BJ (cell line): ENCODE measurements at regions not wholly inside any gene's neighbourhood (a gene's known extent, or its start where the extent isn't known, plus 50 kb on each side); places are given as distances from the start of the nearest gene placed in this dataset. TPM values are rescaled to one million over a fixed set of nuclear protein-coding genes. Genes with fewer than 3 reads are reported as not detected.

ENCODE experiments used
- CTCF ChIA-PET: fragments of 350-600 bp; formaldehyde crosslinking; extraction: SDS; loops from one replicate; lab custom pipeline; 2021; ENCODE audit warnings: antibody characterized with exemption, inconsistent platforms; lab: Yijun Ruan, JAX
- POLR2A ChIA-PET: fragments of 300-600 bp; sonication (Branson Sonifier 250); formaldehyde crosslinking; extraction: SDS; loops from one replicate; lab custom pipeline; 2021; ENCODE audit warnings: antibody characterized with exemption; lab: Charles Lee
- DNase-seq: peaks from one replicate; pipeline ENCODE4 v3.0.0-alpha.2; 2011; ENCODE audit warnings: low read depth
- H3K27me3 ChIP-seq: 2 replicates; pipeline ENCODE4 v1.6.0; 2011; ENCODE audit warnings: low read length; ENCODE audit not compliant: control insufficient read depth, insufficient read depth
- H3K36me3 ChIP-seq: 2 replicates; pipeline ENCODE4 v1.5.1; 2011; ENCODE audit warnings: low read length; ENCODE audit not compliant: control insufficient read depth, insufficient read depth
- H3K4me3 ChIP-seq: 2 replicates; pipeline ENCODE4 v1.5.1; 2011; ENCODE audit warnings: low read depth, mild to moderate bottlenecking, control low read depth, low read length
- CTCF ChIP-seq: IDR thresholded peaks from 2 replicates; pipeline ENCODE4 v1.5.1; 2011; ENCODE audit warnings: low read depth, mild to moderate bottlenecking, control low read depth, inconsistent platforms, low read length, moderate library complexity; ENCODE audit not compliant: insufficient read depth
- small RNA-seq: library from RNA; depleted of rRNA; stranded (forward); fragments of <200 nt; gene quantifications from one replicate; pipeline ENCODE3, GENCODE V24; 2012; ENCODE audit warnings: low replicate concordance, low read depth; ENCODE audit not compliant: insufficient read length

DNA sequence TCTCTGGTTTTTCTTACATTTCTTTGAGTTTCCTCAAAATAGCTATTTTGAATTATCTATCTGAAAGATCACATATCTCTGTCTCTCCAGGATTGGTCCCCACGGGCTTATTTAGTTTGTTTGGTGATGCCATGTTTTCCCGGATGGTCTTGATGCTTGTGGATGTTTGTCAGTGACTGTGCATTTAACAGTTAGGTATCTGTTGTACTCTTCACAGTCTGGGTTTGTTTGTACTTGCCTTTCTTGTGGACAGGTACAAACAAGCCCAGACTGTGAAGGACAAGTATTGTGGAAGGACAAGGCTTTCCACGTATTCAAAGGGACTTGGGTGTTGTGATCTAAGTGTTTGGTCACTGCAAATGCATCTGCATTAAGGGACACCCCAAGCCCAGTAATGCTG is 49.9 kb upstream of the TOP1 start:
- DNase-seq: no peak
- CTCF ChIA-PET: interaction anchor here (1.0 to 2.1 kb wide), 4 partner anchors 8 to 116 kb away, joined by 3 to 8 read pairs (median 4); no protein-coding TSS in a partner anchor
- POLR2A ChIA-PET: no interaction called here
- no peak overlapping the region for H3K4me3 ChIP-seq
- TF ChIP-seq CTCF: no peak
- H3K27me3 ChIP-seq: no peaks in the 10 kb centered on the region
- no peaks in the 10 kb centered on the region for H3K36me3 ChIP-seq

Small RNA genes in the stretch of these regions (small RNA-seq; reads per million reads assigned to genes)
- not detected for gene RNA5SP484
